Effector CD4-positive, alpha-beta T cell (primary cell): ENCODE measurements at regions not wholly inside any gene's neighbourhood (a gene's known extent, or its start where the extent isn't known, plus 50 kb on each side); places are given as distances from the start of the nearest gene placed in this dataset.

Experiments used
- DNase-seq: peaks from one replicate; pipeline ENCODE4 v3.0.0-alpha.2; 2020

DNA sequence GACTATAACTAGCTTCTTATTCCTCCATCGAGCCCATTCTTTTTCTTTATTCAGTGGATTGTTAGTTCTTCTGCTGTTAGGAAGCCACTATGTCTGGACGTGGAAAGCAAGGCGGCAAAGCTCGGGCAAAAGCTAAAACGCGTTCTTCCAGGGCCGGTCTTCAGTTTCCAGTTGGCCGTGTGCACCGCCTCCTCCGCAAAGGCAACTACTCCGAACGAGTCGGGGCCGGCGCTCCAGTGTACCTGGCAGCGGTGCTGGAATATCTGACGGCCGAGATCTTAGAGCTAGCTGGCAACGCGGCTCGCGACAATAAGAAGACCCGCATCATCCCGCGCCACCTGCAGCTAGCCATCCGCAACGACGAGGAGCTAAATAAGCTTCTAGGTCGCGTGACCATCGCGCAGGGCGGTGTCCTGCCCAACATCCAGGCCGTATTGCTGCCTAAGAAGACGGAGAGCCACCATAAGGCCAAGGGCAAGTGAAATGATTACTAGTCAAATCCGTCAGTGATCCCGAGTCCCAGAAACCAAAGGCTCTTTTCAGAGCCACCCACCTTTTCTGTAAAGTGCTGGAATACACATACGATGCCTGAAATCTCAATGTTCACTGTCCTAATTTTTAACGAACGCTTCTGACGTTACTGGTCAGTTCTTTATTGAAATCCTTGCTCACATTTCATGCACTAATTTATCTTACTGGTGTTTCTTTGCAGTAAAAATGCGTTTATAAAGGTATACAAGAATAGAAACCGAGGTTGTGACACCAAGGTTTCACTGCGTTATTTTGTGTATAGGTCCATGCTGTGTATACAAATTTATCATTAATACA, 129.9 kb downstream of the HFE start:
- peak; percentile 66 for DNase-seq

DNA sequence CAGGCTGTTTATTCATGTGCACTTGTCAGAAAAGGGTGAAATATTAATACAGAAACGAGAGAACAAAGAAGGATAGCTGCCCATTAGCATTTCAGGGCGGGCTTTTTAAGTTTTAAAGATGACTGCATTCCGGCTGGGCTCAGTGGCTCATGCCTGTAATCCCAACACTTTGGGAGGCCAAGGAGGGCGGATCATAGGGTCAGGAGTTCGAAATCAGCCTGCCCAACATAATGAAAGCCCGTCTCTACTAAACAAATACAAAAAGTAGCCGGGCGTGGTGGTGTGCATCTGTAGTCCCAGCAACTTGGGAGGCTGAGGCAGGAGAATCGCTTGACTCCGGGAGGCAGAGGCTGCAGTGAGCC, 130.5 kb downstream of the HFE start:
- DNase-seq = no peak

GRCh38 chr6:26218824-26219223, 131.6 kb downstream of the HFE start:
- DNase-seq = no peak

GRCh38 chr6:26220145-26220970, 133.1 kb downstream of the HFE start:
- DNase-seq = no peak

- DNase-seq = no peak
Measured at GRCh38 chr6:26221186-26221585, 134.0 kb downstream of the HFE start.

DNA sequence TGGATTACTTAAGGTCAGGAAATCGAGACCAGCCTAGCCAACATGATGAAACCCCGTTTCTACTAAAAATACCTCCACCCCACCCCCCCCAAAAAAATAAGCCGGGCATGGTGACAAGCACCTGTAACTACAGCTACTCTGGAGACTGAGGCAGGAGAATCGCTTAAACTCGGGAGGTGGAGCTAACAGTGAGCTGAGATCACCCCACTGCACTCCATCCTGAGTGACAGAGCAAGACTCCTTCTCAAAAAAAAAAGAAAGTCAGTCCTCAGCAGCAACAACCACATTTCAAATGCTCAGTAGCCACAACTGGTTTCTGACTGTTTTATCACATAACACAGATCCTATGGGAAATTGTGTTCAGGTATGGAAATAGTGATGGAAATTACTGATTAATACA, 135.3 kb downstream of the HFE start:
- DNase-seq = no peak

GRCh38 chr6:26223228-26223627, 136.0 kb downstream of the HFE start:
- no peak for DNase-seq

- DNase-seq = peak; percentile 55
Measured at GRCh38 chr6:26223650-26224546, 136.7 kb downstream of the HFE start.

- no peak for DNase-seq
Measured at GRCh38 chr6:26224547-26224912, 137.3 kb downstream of the HFE start.

DNA sequence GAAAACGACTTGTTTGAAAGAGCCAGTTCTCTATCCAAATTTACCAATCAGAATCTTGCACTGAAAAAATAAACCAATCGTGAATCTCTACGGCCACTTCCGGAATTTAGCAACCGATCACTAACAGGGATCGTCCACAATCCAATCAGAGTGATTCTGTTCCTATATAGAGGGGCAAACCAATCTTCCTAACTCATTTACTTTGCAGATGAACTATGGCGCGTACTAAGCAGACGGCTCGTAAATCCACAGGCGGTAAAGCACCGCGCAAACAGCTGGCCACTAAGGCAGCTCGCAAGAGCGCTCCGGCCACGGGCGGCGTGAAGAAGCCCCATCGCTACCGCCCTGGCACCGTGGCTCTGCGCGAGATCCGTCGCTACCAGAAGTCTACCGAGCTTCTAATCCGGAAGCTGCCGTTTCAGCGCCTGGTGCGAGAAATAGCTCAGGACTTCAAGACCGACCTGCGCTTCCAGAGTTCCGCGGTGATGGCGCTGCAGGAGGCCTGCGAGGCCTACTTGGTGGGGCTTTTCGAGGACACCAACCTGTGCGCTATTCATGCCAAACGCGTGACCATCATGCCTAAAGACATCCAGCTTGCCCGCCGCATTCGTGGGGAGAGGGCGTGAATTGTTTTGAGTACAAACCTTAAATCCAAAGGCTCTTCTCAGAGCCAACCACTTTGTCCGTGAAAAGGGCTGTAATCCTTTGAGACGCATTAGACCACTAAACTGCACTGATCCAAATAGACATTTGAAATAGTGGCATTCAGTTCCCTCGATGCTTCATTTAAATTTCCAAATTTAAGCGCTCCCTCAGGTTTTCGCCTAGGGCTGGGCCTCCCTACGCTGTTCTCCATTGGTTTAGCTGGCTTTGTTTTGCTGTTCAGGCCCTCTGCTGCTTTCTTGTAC, 138.0 kb downstream of the HFE start:
- DNase-seq = no peak

DNA sequence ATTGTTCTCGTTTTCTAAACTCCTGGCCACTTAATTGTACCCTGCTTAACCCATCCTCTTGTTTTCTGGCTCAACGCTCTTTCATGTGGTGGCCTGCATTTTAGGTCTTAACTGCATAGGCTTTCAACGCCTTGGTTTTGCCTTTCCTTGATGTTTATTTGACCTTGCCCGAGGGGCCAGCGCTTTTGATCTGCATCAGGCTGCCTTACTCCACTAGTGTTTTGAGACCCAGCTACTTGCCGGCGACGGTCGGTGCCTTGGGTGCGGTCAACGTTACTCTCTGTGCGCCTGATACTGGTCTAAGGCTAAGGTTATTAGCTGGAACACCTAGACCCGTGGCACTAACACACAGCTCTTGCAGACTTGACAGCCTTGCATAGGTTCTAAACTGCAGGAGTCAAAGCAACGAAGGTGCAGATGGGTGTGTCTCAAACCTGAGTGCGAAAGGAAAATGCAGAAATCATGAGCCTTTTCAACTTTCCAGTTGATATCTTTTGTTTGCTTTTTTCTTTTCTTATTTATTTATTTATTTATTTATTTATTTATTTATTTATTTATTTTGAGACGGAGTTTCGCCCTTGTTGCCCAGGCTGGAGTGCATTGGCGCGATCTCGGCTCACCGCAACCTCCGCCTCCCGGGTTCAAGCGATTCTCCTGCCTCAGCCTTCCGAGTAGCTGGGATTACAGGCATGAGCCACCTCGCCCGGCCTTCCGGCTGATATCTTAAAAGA, 138.8 kb downstream of the HFE start:
- DNase-seq = no peak

DNA sequence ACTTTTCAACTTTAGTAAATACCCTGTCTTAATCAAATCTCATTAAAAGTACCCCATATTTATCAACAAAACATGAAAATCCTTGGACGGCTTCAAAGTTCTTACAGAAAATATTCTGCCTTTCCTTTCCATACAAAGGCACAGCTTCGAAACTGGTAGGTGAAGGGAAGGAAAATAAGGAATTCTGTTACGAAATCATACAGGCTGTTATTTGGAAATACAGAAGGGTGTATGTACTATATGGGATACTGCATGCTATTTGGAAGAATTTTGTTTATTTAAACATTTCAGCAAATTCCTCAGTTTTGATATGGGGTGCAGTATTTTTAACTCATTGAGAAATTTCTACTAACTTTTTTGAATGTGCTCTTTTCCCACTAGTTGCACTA, 138.4 kb upstream of the BTN3A2 start:
- no peak for DNase-seq

- no peak for DNase-seq
Measured at GRCh38 chr6:26230351-26230750, 134.6 kb upstream of the BTN3A2 start.

DNA sequence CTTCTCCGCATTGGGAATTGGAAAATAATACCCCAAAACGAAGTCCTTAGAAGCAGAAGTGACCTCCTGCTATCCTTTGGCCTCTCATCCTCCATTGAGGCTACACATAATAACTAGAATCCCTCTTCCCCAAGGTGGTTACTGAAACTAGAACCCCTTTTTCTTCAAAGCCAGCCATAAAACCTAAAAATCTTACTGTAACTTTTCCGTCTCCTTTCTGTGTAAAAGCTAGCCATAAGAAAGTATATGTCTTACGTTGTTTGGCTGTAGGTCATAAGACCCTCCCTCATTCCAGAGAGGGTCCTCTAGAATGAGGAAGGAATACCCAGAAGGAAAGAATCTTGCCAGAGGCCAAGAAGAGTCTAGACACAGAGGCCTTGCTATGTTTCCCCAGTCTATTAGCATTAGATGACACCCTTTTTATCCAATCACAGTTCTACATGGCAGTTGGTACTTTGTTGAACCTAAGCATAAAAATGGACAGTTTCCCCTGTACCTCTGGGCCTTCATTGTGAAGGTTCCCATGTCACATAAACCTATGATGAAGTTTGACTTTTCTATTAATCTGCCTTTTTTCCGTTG, 133.9 kb upstream of the BTN3A2 start:
- no peak for DNase-seq

- DNase-seq = no peak
Measured at GRCh38 chr6:26232306-26232939, 132.6 kb upstream of the BTN3A2 start.

DNA sequence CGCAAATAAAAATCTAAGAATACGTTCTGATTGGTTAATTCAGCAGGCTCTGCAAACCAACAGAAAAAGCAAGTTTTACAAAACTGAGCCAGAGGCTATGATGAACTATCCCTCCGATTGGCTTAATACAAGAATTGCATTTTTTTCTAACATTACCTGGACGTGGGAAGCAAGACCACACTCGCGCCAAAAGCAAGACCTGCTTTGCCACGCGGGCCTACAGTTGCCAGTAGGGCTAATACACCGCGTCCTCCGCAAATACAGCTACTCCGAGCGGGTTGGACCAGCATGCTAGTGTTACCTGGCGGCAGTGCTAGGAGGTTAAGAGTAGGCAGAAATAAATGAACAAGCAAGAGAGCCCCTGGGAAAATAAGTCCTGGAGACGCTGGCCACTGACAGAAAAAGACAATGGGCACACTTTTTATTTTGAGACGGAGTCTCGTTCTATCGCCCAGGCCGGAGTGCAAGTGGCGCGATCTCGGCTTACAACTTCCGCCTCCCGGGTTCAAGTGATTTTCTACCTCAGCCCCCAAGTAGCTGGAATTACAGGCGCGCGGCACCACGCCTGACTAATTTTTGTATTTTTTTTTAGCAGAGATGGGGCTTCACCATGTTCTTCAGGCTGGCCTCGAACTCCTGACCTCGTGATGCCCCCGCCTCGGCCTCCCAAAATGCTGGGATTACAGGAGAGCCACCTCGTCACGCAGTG, 131.9 kb upstream of the BTN3A2 start:
- no peak for DNase-seq

DNA sequence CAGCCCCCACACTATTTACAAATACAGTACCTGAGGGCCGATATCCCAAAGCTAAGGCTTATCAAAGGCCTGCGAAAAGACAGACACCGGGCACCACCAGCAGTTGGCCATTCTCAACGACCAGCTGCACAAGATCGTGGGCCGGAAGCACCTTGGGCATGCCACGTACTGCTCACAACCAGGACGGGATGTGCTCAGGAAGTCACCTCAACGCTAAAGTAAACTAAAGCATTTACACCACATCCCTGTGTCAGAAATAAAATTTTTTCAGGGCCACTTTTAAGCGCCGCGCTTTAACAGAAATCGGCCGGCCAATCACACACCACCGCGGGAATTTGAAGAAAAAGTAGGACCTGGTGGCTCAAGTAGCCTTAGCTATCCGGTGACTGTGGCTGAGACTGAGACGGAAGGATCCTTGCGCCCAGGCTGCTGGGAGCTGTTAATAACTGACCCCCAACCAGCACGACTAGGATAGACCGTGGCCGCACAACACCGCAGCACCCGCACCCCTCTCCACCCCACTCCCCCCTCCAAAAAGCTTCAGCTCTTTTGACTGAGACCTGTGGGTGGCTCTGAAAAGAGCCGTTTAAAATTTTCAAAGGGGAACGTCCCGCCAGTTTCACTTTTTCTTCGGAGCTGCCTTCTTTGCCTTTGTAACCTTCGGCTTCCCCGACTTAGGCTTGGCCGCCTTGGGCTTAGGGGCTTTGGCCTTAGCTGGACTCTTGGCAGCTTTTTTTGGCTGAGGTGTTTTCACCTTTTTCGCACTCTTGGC, 131.2 kb upstream of the BTN3A2 start:
- DNase-seq = peak; percentile 64

DNA sequence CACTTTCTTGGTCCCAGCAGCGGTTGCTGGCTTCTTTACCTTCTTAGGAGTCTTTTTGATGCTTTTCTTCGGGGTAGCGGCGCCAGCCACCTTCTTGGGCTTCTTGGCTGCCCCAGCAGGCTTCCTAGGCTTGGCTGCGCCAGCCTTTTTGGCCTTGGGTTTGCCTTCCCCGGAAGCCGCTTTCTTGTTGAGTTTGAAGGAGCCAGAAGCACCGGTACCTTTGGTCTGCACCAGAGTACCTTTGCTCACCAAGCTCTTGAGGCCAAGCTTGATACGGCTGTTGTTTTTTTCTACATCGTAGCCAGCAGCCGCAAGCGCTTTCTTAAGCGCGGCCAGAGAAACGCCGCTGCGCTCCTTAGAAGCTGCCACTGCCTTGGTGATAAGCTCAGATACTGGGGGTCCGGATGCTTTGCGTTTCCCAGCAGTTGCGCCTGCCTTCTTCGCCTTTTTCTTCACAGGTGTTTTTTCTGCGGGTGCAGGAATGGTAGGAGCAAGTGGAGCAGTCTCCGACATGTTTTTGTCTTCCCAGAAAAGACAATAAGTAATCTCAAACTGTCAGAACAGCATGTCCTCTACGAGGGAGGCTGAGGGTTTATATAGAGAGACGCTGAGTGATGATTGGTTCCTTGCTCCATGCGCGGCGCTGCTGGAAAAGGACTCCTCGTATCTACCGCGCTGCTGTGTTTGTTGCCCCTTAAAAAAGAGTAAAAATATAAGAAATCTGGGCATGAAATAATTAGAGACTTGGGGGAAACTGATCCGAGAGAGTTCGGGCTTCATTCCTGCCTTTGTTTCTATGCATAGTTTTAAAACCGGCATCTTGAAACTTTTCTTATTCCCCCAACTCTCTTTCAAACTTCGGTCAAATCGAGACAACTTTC, 130.3 kb upstream of the BTN3A2 start:
- peak; percentile 48 for DNase-seq
